ENCODE measurements at regions not wholly inside any gene's neighbourhood (a gene's known extent, or its start where the extent isn't known, plus 50 kb on each side); places are given as distances from the start of the nearest gene placed in this dataset.

- Mint-ChIP-seq H3K36me3 (no peaks in the 10 kb centered on the region), H3K27me3 (peaks cover 57% of the 10 kb centered on the region), H3K4me1 (peaks cover 3% of the 10 kb centered on the region), H3K4me3 (no peak overlapping the region), H3K27ac (no peak overlapping the region), H3K9me3 (no peaks in the 10 kb centered on the region)
- DNase-seq, result no peak
Observed at GRCh38 chr2:219692521-219692920, 65.1 kb downstream of the SLC4A3 start.

GRCh38 chr2:219695145-219695709, 67.8 kb downstream of the SLC4A3 start:
- Mint-ChIP-seq H3K36me3 (no peaks in the 10 kb centered on the region), H3K9me3 (no peaks in the 10 kb centered on the region), H3K4me1 (no peaks in the 10 kb centered on the region), H3K4me3 (no peak overlapping the region), H3K27ac (no peak overlapping the region), H3K27me3 (peaks cover 61% of the 10 kb centered on the region)
- DNase-seq, result no peak

GRCh38 chr2:219697811-219698747, 70.6 kb downstream of the SLC4A3 start:
- no peaks in the 10 kb centered on the region for H3K36me3 Mint-ChIP-seq
- peaks cover 58% of the 10 kb centered on the region for H3K27me3 Mint-ChIP-seq
- DNase-seq, result no peak
- H3K4me1 Mint-ChIP-seq, result no peaks in the 10 kb centered on the region
- H3K9me3 Mint-ChIP-seq, result no peaks in the 10 kb centered on the region
- no peak overlapping the region for H3K27ac Mint-ChIP-seq
- no peak overlapping the region for H3K4me3 Mint-ChIP-seq

GRCh38 chr2:219698748-219699439, 71.5 kb downstream of the SLC4A3 start:
- Mint-ChIP-seq H3K4me3 (no peak overlapping the region), H3K27ac (no peak overlapping the region), H3K36me3 (no peaks in the 10 kb centered on the region), H3K9me3 (no peaks in the 10 kb centered on the region), H3K27me3 (peaks cover 50% of the 10 kb centered on the region), H3K4me1 (no peaks in the 10 kb centered on the region)
- no peak for DNase-seq

GRCh38 chr2:219699440-219699821, 72.0 kb downstream of the SLC4A3 start:
- H3K27me3 Mint-ChIP-seq, result peaks cover 50% of the 10 kb centered on the region
- H3K9me3 Mint-ChIP-seq, result no peaks in the 10 kb centered on the region
- no peak overlapping the region for H3K27ac Mint-ChIP-seq
- no peaks in the 10 kb centered on the region for H3K4me1 Mint-ChIP-seq
- no peaks in the 10 kb centered on the region for H3K36me3 Mint-ChIP-seq
- no peak overlapping the region for H3K4me3 Mint-ChIP-seq
- DNase-seq, result no peak

GRCh38 chr2:219701847-219702634, 74.6 kb downstream of the SLC4A3 start:
- Mint-ChIP-seq H3K27ac (no peak overlapping the region), H3K9me3 (no peaks in the 10 kb centered on the region), H3K4me1 (no peaks in the 10 kb centered on the region), H3K36me3 (no peaks in the 10 kb centered on the region), H3K4me3 (no peak overlapping the region), H3K27me3 (peaks cover 36% of the 10 kb centered on the region)
- no peak for DNase-seq

GRCh38 chr2:219702796-219703545, 75.5 kb downstream of the SLC4A3 start:
- no peaks in the 10 kb centered on the region for H3K36me3 Mint-ChIP-seq
- H3K4me1 Mint-ChIP-seq, result no peaks in the 10 kb centered on the region
- H3K27ac Mint-ChIP-seq, result no peak overlapping the region
- H3K4me3 Mint-ChIP-seq, result no peak overlapping the region
- DNase-seq, result no peak
- peaks cover 28% of the 10 kb centered on the region for H3K27me3 Mint-ChIP-seq
- no peaks in the 10 kb centered on the region for H3K9me3 Mint-ChIP-seq

GRCh38 chr2:219704878-219705277, 77.4 kb downstream of the SLC4A3 start:
- Mint-ChIP-seq H3K27me3 (peaks cover 20% of the 10 kb centered on the region), H3K4me3 (no peak overlapping the region), H3K36me3 (no peaks in the 10 kb centered on the region), H3K9me3 (no peaks in the 10 kb centered on the region), H3K27ac (no peak overlapping the region), H3K4me1 (no peaks in the 10 kb centered on the region)
- DNase-seq, result no peak

GRCh38 chr2:219706823-219707281, 79.4 kb downstream of the SLC4A3 start:
- H3K4me1 Mint-ChIP-seq, result no peaks in the 10 kb centered on the region

GRCh38 chr2:219707496-219708285, 80.3 kb downstream of the SLC4A3 start:
- no peak overlapping the region for H3K4me3 Mint-ChIP-seq

More at GRCh38 chr2:219706823-219707281, 79.4 kb downstream of the SLC4A3 start:
- no peak for DNase-seq
- peaks cover 20% of the 10 kb centered on the region for H3K27me3 Mint-ChIP-seq
- H3K36me3 Mint-ChIP-seq, result no peaks in the 10 kb centered on the region
- H3K27ac Mint-ChIP-seq, result no peak overlapping the region
- no peak overlapping the region for H3K4me3 Mint-ChIP-seq
- no peaks in the 10 kb centered on the region for H3K9me3 Mint-ChIP-seq

GRCh38 chr2:219709331-219709761, 81.9 kb downstream of the SLC4A3 start:
- Mint-ChIP-seq H3K27me3 (peaks cover 21% of the 10 kb centered on the region), H3K27ac (no peak overlapping the region), H3K36me3 (no peaks in the 10 kb centered on the region), H3K4me3 (no peak overlapping the region), H3K4me1 (no peaks in the 10 kb centered on the region), H3K9me3 (peaks cover 5% of the 10 kb centered on the region)
- no peak for DNase-seq

More at GRCh38 chr2:219707496-219708285, 80.3 kb downstream of the SLC4A3 start:
- DNase-seq, result no peak
- H3K27ac Mint-ChIP-seq, result no peak overlapping the region
- H3K27me3 Mint-ChIP-seq, result peaks cover 17% of the 10 kb centered on the region
- no peaks in the 10 kb centered on the region for H3K36me3 Mint-ChIP-seq
- H3K4me1 Mint-ChIP-seq, result no peaks in the 10 kb centered on the region
- no peaks in the 10 kb centered on the region for H3K9me3 Mint-ChIP-seq

- peaks cover 5% of the 10 kb centered on the region for H3K9me3 Mint-ChIP-seq
- no peak for DNase-seq
- H3K4me1 Mint-ChIP-seq, result no peaks in the 10 kb centered on the region
- peaks cover 28% of the 10 kb centered on the region for H3K27me3 Mint-ChIP-seq
- no peak overlapping the region for H3K4me3 Mint-ChIP-seq
- no peak overlapping the region for H3K27ac Mint-ChIP-seq
- no peaks in the 10 kb centered on the region for H3K36me3 Mint-ChIP-seq
Observed at GRCh38 chr2:219713110-219713509, 85.7 kb downstream of the SLC4A3 start.

GRCh38 chr2:219714681-219715400, 87.4 kb downstream of the SLC4A3 start:
- no peak for DNase-seq
- H3K27me3 Mint-ChIP-seq, result peaks cover 23% of the 10 kb centered on the region
- H3K4me3 Mint-ChIP-seq, result no peak overlapping the region
- no peaks in the 10 kb centered on the region for H3K36me3 Mint-ChIP-seq
- H3K9me3 Mint-ChIP-seq, result peaks cover 5% of the 10 kb centered on the region
- no peak overlapping the region for H3K27ac Mint-ChIP-seq
- no peaks in the 10 kb centered on the region for H3K4me1 Mint-ChIP-seq

Measured in activated naive CD8-positive, alpha-beta T cell treated with anti-CD3 and anti-CD28 coated beads for 36 hours (primary cell).